Activated naive CD8-positive, alpha-beta T cell treated with anti-CD3 and anti-CD28 coated beads for 36 hours (primary cell): ENCODE measurements at regions not wholly inside any gene's neighbourhood (a gene's known extent, or its start where the extent isn't known, plus 50 kb on each side); places are given as distances from the start of the nearest gene placed in this dataset.

Source experiments
- DNase-seq: peaks from one replicate; pipeline ENCODE4 v3.0.0; 2021
- H3K27ac Mint-ChIP-seq: one replicate; pipeline ENCODE4 v1.8.0; 2022; ENCODE audit warnings: mild to moderate bottlenecking, moderate library complexity, mixed read lengths
- H3K27me3 Mint-ChIP-seq: one replicate; pipeline ENCODE4 v1.8.0; 2022; ENCODE audit warnings: mild to moderate bottlenecking, mixed read lengths
- H3K36me3 Mint-ChIP-seq: one replicate; pipeline ENCODE4 v1.8.0; 2021; ENCODE audit warnings: mild to moderate bottlenecking, mixed read lengths
- H3K4me1 Mint-ChIP-seq: one replicate; pipeline ENCODE4 v1.8.0; 2021; ENCODE audit warnings: mixed read lengths
- H3K4me3 Mint-ChIP-seq: one replicate; pipeline ENCODE4 v1.8.0; 2022; ENCODE audit warnings: mild to moderate bottlenecking, moderate library complexity, mixed read lengths
- H3K9me3 Mint-ChIP-seq: one replicate; pipeline ENCODE4 v1.8.0; 2022; ENCODE audit warnings: mixed read lengths

DNA sequence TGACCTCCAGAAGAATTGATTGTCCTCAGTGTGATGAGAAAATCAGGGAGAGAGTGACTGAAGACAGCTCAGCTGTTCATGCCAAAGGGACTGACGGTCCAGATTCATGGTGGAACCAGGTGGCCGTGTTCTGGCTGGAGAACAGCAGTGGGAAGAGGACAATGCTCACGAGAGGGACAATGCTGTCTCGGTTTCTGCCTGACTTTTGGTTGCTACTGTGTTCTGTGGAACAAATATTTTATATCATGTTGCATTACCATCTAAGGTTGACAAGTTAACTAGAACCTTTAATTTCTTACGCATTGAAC, 58.0 kb upstream of the ULK4 start:
- peaks cover 66% of the 10 kb centered on the region for H3K4me1 Mint-ChIP-seq
- DNase-seq, result no peak
- no peaks in the 10 kb centered on the region for H3K9me3 Mint-ChIP-seq
- H3K27ac Mint-ChIP-seq, result no peak overlapping the region
- H3K27me3 Mint-ChIP-seq, result no peaks in the 10 kb centered on the region
- no peak overlapping the region for H3K4me3 Mint-ChIP-seq
- H3K36me3 Mint-ChIP-seq, result peaks cover 11% of the 10 kb centered on the region

- Mint-ChIP-seq H3K36me3 (peaks cover 17% of the 10 kb centered on the region), H3K27ac (no peak overlapping the region), H3K9me3 (no peaks in the 10 kb centered on the region), H3K27me3 (no peaks in the 10 kb centered on the region), H3K4me3 (no peak overlapping the region), H3K4me1 (peaks cover 65% of the 10 kb centered on the region)
- no peak for DNase-seq
These were observed 57.4 kb upstream of the ULK4 start for GRCh38 chr3:42019144-42019952.

- Mint-ChIP-seq H3K36me3 (peaks cover 15% of the 10 kb centered on the region), H3K27me3 (no peaks in the 10 kb centered on the region), H3K9me3 (no peaks in the 10 kb centered on the region), H3K4me3 (peak overlapping the region; percentile 90), H3K27ac (peak overlapping the region; percentile 85), H3K4me1 (peaks cover 54% of the 10 kb centered on the region)
- peak; percentile 13 for DNase-seq
These were observed 53.1 kb upstream of the ULK4 start for GRCh38 chr3:42014921-42015533.

DNA sequence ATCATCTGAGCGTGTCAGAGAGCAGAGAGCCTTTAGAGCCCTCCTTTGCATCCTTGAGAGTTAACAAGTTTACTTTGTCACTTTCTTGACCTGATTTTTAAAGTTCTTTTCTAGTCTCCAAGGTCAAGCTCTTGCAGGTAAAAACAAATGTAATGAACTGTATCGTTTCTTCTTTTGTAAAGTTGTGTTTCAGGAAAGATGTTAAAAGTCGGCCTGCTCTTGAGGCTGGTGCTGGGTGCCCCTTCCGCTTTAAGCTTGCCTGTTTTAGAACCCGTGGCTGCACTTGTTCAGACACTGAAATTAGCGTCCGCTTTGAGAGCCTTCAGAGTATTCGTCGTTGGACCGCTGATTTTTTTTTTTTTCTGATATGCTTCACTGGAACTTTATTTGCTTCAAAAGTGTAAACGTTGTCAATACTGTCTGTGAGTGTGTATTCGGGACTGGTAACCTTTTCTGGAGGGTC, 52.6 kb upstream of the ULK4 start:
- Mint-ChIP-seq H3K4me1 (peaks cover 50% of the 10 kb centered on the region), H3K36me3 (peaks cover 15% of the 10 kb centered on the region), H3K9me3 (no peaks in the 10 kb centered on the region), H3K4me3 (peak overlapping the region; percentile 90), H3K27me3 (no peaks in the 10 kb centered on the region), H3K27ac (peak overlapping the region; percentile 85)
- no peak for DNase-seq

GRCh38 chr3:42013691-42014457, 52.0 kb upstream of the ULK4 start:
- peak; percentile 45 for DNase-seq
- Mint-ChIP-seq H3K27me3 (no peaks in the 10 kb centered on the region), H3K4me3 (peak overlapping the region; percentile 90), H3K4me1 (peaks cover 45% of the 10 kb centered on the region), H3K36me3 (peaks cover 15% of the 10 kb centered on the region), H3K27ac (peak overlapping the region; percentile 85), H3K9me3 (no peaks in the 10 kb centered on the region)

GRCh38 chr3:42012935-42013690, 51.2 kb upstream of the ULK4 start:
- H3K36me3 Mint-ChIP-seq, result peaks cover 15% of the 10 kb centered on the region
- H3K27ac Mint-ChIP-seq, result peak overlapping the region; percentile 88
- H3K27me3 Mint-ChIP-seq, result no peaks in the 10 kb centered on the region
- no peaks in the 10 kb centered on the region for H3K9me3 Mint-ChIP-seq
- H3K4me1 Mint-ChIP-seq, result peaks cover 42% of the 10 kb centered on the region
- peak; percentile 79 for DNase-seq
- peak overlapping the region; percentile 83 for H3K4me3 Mint-ChIP-seq

DNA sequence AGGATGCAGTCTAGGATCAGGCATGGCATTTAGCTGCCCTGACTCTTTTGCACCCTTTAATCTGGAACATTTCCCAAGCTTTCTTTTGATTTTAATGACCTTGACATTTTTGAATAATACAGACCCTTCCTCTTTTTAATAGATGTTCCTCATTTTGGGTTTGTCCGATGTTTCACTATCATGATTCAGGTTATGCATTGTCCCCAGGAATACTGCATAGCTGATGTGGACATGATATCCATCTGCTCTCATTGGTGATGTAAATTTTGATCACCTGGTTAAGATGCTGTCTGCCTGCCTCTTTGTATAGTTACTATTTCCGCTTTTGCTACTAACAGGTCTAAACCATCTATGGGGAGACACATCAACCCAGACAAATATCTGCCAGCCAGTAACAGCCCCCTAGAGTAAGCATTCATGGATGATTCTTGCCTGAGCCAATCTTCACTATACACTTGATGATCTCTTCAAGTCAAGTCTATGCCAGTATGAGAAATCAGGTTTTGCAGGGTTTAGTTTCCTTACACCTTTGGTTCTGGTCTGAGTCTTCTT, 50.6 kb upstream of the ULK4 start:
- peak overlapping the region; percentile 88 for H3K27ac Mint-ChIP-seq
- peaks cover 42% of the 10 kb centered on the region for H3K4me1 Mint-ChIP-seq
- H3K27me3 Mint-ChIP-seq, result no peaks in the 10 kb centered on the region
- H3K36me3 Mint-ChIP-seq, result peaks cover 15% of the 10 kb centered on the region
- no peaks in the 10 kb centered on the region for H3K9me3 Mint-ChIP-seq
- DNase-seq, result no peak
- peak overlapping the region; percentile 83 for H3K4me3 Mint-ChIP-seq
